ENCODE measurements at regions not wholly inside any gene's neighbourhood (a gene's known extent, or its start where the extent isn't known, plus 50 kb on each side); places are given as distances from the start of the nearest gene placed in this dataset.
"Not testable (repeated sequence)": the region's sequence is repeated elsewhere in the genome, so short reads cannot be mapped to it uniquely, and the experiment has no call there.

DNA sequence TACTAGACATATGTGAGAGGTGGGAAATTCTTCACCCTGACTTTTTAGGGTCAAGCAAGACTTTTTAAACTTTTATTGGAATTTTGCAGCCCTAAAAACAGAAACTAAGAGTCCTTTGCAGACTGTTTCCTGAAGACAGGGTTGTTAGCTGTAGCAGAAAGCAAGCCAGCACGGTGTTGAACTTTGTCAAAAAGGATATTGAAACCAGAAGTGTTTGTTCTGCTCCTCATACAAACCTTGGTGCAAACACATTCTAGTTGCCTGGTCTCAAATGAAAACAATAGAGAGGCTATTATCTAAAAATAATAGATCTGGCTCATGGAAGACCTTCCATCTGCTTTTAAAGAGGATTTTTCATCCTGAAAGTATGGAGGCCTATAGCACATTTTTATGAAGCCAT, 65.8 kb upstream of the IGFBP5 start:
- Histone ChIP-seq H3K36me3 (ENCODE audit: control insufficient read depth in 1 of 2, insufficient read depth in 2 of 2, low read length in 2 of 2) (no peaks in the 10 kb centered on the region), H3K9me3 (ENCODE audit: control insufficient read depth in 1 of 2, low read length in 2 of 2) (no peaks in the 10 kb centered on the region), H3K4me3 (ENCODE audit: low read depth in 1 of 2, low read length in 2 of 2) (no peak overlapping the region), H3K9ac (ENCODE audit: low read depth in 1 of 2, low read length in 2 of 2) (no peak overlapping the region), H3K27ac (ENCODE audit: low read depth, low read length) (no peak overlapping the region), H3K4me1 (ENCODE audit: control insufficient read depth in 1 of 2, insufficient read depth in 2 of 2, low read length in 2 of 2) (no peaks in the 10 kb centered on the region), H3K27me3 (ENCODE audit: control insufficient read depth in 1 of 2, insufficient read depth in 2 of 2, low read length in 2 of 2) (no peaks in the 10 kb centered on the region)

DNA sequence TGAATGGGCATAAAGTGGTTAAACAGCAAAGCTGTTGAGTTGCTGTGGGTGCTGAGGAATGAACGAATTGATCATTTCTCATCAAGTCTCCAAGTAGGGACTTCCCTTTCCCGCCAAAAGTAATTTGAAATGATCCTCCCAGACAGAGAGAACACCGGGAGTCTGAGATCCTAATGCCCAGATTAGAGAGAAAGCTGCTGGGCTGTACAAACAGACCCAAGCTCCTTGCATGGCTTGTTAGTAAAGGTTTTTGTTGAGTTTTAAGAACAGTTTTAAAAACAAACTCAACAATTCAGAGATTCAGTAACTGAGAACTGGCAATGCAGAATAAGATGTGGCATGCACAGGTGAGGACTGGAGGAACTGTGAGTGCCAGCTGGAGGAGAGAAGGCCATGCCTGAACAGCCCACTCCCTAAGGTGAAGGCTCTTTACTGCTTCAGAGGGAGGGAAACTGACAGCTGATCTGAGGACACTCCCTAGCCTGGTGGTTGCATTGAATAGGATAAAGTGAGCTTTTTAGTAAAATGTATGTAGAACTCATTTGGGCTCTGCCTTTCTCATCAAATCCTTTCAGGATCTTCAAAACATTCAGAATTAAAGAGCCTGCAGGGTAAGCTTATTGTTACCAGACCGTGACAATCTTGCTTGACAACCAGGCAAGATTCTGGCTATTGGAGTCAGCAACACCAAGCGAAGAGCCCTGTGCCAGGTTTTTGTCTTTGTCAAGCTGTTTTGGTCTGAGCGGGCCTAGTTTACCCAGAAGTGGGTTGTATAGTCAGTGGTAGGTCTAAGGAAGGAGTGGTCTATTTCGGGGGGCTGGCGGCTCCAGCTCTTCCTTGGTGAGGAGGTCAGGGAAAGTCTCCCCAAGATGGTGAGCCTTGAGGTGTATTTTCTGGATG, 63.2 kb upstream of the IGFBP5 start:
- Histone ChIP-seq H3K36me3 (ENCODE audit: control insufficient read depth in 1 of 2, insufficient read depth in 2 of 2, low read length in 2 of 2) (no peaks in the 10 kb centered on the region), H3K4me3 (ENCODE audit: low read depth in 1 of 2, low read length in 2 of 2) (no peak overlapping the region), H3K9ac (ENCODE audit: low read depth in 1 of 2, low read length in 2 of 2) (no peak overlapping the region), H3K4me1 (ENCODE audit: control insufficient read depth in 1 of 2, insufficient read depth in 2 of 2, low read length in 2 of 2) (no peaks in the 10 kb centered on the region), H3K9me3 (ENCODE audit: control insufficient read depth in 1 of 2, low read length in 2 of 2) (no peaks in the 10 kb centered on the region), H3K27ac (ENCODE audit: low read depth, low read length) (no peak overlapping the region), H3K27me3 (ENCODE audit: control insufficient read depth in 1 of 2, insufficient read depth in 2 of 2, low read length in 2 of 2) (no peaks in the 10 kb centered on the region)

DNA sequence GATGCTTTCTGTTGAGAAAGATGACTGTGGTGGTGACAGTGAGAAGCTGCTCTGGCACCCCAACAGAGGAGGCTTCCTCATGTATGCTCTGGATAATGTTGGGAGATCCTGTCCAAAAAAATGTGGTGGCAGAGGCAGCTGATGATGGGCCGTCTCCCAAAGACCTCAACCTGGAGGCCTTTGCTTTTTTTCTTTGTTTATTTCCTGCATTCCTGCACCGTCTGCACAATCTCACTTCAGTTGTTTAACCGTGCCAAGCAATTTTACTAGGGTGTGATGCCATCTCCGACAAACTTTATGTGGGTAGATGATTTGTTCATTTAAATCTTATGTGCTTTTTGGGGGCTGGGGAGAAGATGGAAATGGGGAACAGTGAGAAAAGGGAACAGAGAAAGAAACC, 62.2 kb upstream of the IGFBP5 start:
- no peaks in the 10 kb centered on the region for H3K9me3 ChIP-seq (ENCODE audit: control insufficient read depth in 1 of 2, low read length in 2 of 2)
- no peaks in the 10 kb centered on the region for H3K4me1 ChIP-seq (ENCODE audit: control insufficient read depth in 1 of 2, insufficient read depth in 2 of 2, low read length in 2 of 2)
- no peak overlapping the region for H3K9ac ChIP-seq (ENCODE audit: low read depth in 1 of 2, low read length in 2 of 2)
- no peak overlapping the region for H3K27ac ChIP-seq (ENCODE audit: low read depth, low read length)
- no peaks in the 10 kb centered on the region for H3K27me3 ChIP-seq (ENCODE audit: control insufficient read depth in 1 of 2, insufficient read depth in 2 of 2, low read length in 2 of 2)
- H3K4me3 ChIP-seq (ENCODE audit: low read depth in 1 of 2, low read length in 2 of 2) = no peak overlapping the region
- no peaks in the 10 kb centered on the region for H3K36me3 ChIP-seq (ENCODE audit: control insufficient read depth in 1 of 2, insufficient read depth in 2 of 2, low read length in 2 of 2)

DNA sequence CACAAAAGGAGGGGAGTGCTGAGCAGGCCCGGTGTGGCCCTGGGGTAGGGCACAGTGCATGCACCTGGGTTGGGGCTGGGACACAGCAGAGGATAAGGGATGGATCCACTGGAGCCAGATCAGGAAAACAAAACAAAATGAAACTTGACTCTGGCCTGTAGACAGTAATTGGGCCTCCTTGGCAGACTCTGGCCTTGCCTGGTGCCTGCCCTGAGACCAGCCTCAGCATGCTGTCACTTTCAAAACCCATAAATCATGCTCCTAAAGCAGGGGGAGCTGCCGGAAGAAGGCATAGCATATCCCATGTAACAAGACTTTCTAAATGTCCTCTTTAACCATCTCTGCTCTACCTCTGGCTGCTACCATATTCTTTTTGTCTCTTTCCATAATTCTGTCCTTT, 61.1 kb upstream of the IGFBP5 start:
- Histone ChIP-seq H3K27ac (ENCODE audit: low read depth, low read length) (no peak overlapping the region), H3K9ac (ENCODE audit: low read depth in 1 of 2, low read length in 2 of 2) (no peak overlapping the region), H3K4me3 (ENCODE audit: low read depth in 1 of 2, low read length in 2 of 2) (no peak overlapping the region), H3K36me3 (ENCODE audit: control insufficient read depth in 1 of 2, insufficient read depth in 2 of 2, low read length in 2 of 2) (no peaks in the 10 kb centered on the region), H3K27me3 (ENCODE audit: control insufficient read depth in 1 of 2, insufficient read depth in 2 of 2, low read length in 2 of 2) (no peaks in the 10 kb centered on the region), H3K9me3 (ENCODE audit: control insufficient read depth in 1 of 2, low read length in 2 of 2) (no peaks in the 10 kb centered on the region), H3K4me1 (ENCODE audit: control insufficient read depth in 1 of 2, insufficient read depth in 2 of 2, low read length in 2 of 2) (no peaks in the 10 kb centered on the region)

DNA sequence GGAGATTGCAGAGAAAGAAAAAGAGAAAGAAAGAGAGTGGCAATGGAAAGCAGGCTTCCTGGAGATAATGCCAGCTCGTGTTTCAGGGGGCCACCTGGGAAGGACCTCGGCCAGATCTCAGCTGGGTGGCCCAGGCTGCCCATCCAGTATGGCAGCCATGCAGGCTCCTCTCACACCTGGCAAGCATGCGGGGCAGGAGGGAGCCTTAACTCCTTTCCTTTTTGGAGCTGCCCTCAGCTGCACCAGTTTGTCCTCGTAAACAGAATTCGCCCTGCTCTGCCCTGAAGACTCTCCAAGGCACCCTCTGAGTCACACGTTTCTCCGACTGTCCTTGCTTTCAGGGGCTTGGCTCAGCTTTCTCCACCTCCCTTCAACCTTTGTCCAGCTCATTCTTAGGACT, 59.5 kb upstream of the IGFBP5 start:
- H3K27me3 ChIP-seq (ENCODE audit: control insufficient read depth in 1 of 2, insufficient read depth in 2 of 2, low read length in 2 of 2) = no peaks in the 10 kb centered on the region
- no peak overlapping the region for H3K9ac ChIP-seq (ENCODE audit: low read depth in 1 of 2, low read length in 2 of 2)
- no peak overlapping the region for H3K27ac ChIP-seq (ENCODE audit: low read depth, low read length)

DNA sequence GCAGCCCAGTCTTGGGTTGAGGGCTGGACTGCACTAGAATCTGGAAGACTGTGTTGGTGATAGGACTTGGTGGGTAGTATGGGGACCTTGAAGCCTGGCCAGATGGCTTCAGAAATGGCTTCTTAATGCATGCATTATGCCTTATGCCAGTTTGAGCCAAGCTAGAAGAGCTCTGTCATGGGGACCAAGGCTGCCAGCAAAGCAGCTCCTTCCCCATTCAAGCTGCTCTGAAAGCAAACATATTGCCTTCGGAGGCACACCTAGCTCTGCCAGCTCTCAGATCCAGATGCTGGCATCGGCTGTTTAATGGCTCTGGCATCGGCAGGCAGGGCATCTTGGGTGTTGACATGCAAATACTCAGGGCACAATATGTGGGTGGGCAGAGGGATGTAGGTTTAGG, 59.0 kb upstream of the IGFBP5 start:
- Histone ChIP-seq H3K9me3 (ENCODE audit: control insufficient read depth in 1 of 2, low read length in 2 of 2) (no peaks in the 10 kb centered on the region), H3K9ac (ENCODE audit: low read depth in 1 of 2, low read length in 2 of 2) (no peak overlapping the region), H3K27ac (ENCODE audit: low read depth, low read length) (no peak overlapping the region), H3K4me1 (ENCODE audit: control insufficient read depth in 1 of 2, insufficient read depth in 2 of 2, low read length in 2 of 2) (no peaks in the 10 kb centered on the region), H3K4me3 (ENCODE audit: low read depth in 1 of 2, low read length in 2 of 2) (no peak overlapping the region), H3K27me3 (ENCODE audit: control insufficient read depth in 1 of 2, insufficient read depth in 2 of 2, low read length in 2 of 2) (no peaks in the 10 kb centered on the region), H3K36me3 (ENCODE audit: control insufficient read depth in 1 of 2, insufficient read depth in 2 of 2, low read length in 2 of 2) (no peaks in the 10 kb centered on the region)

More for the DNA sequence above, 59.5 kb upstream of the IGFBP5 start:
- Histone ChIP-seq H3K4me1 (ENCODE audit: control insufficient read depth in 1 of 2, insufficient read depth in 2 of 2, low read length in 2 of 2) (no peaks in the 10 kb centered on the region), H3K36me3 (ENCODE audit: control insufficient read depth in 1 of 2, insufficient read depth in 2 of 2, low read length in 2 of 2) (no peaks in the 10 kb centered on the region), H3K9me3 (ENCODE audit: control insufficient read depth in 1 of 2, low read length in 2 of 2) (no peaks in the 10 kb centered on the region), H3K4me3 (ENCODE audit: low read depth in 1 of 2, low read length in 2 of 2) (no peak overlapping the region)

DNA sequence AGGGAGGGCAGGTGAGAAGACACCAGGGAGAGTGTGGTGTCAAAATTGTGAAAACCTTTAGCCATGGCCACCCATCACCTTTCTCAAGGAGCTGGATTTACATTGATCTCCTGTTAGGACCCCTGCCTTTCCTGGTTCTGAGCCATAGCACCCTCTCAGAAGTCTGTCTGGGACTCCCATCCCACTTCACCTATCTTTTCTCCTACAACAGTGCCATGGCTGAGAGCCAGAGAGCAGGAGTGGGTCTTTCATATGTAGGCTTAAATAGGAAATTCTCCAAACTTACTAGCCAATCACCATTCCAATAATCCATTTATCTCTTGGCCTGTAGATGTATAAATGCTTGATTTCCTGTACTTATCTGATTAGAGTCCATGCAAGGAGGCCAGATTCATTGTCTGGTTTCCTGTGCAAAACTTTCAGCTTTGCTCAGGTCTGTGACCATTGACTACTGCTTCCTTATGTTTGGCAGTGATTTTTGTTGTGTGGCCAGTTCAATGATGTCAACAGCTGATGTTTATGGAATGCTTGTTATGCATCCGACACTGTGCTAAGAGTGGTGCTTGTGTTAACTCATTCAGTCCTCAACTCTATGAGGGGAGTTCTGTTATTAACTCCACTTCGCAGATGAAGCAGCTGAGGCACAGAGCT, 57.6 kb upstream of the IGFBP5 start:
- no peaks in the 10 kb centered on the region for H3K9me3 ChIP-seq (ENCODE audit: control insufficient read depth in 1 of 2, low read length in 2 of 2)
- H3K36me3 ChIP-seq (ENCODE audit: control insufficient read depth in 1 of 2, insufficient read depth in 2 of 2, low read length in 2 of 2) = no peaks in the 10 kb centered on the region
- H3K4me3 ChIP-seq (ENCODE audit: low read depth in 1 of 2, low read length in 2 of 2) = no peak overlapping the region
- no peaks in the 10 kb centered on the region for H3K4me1 ChIP-seq (ENCODE audit: control insufficient read depth in 1 of 2, insufficient read depth in 2 of 2, low read length in 2 of 2)
- no peaks in the 10 kb centered on the region for H3K27me3 ChIP-seq (ENCODE audit: control insufficient read depth in 1 of 2, insufficient read depth in 2 of 2, low read length in 2 of 2)
- H3K27ac ChIP-seq (ENCODE audit: low read depth, low read length) = no peak overlapping the region
- H3K9ac ChIP-seq (ENCODE audit: low read depth in 1 of 2, low read length in 2 of 2) = no peak overlapping the region

DNA sequence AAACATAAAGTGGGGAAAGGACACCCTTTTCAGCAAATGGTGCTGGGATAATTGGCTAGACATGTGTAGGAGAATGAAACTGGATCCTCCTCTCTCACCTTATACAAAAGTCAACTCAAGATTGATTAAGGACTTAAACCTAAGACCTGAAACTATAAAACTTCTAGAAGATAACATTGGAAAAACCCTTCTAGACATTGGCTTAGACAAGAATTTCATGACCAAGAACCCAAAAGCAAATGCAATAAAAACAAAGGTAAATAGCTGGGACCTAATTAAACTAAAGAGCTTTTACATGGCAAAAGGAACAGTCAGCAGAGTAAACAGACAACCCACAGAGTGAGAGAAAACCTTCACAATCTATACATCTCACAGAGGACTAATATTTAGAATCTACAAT, 55.4 kb upstream of the IGFBP5 start:
- H3K27me3 ChIP-seq (ENCODE audit: control insufficient read depth in 1 of 2, insufficient read depth in 2 of 2, low read length in 2 of 2); H3K4me3 ChIP-seq (ENCODE audit: low read depth in 1 of 2, low read length in 2 of 2); H3K4me1 ChIP-seq (ENCODE audit: control insufficient read depth in 1 of 2, insufficient read depth in 2 of 2, low read length in 2 of 2); H3K27ac ChIP-seq (ENCODE audit: low read depth, low read length); H3K9me3 ChIP-seq (ENCODE audit: control insufficient read depth in 1 of 2, low read length in 2 of 2); H3K9ac ChIP-seq (ENCODE audit: low read depth in 1 of 2, low read length in 2 of 2); H3K36me3 ChIP-seq (ENCODE audit: control insufficient read depth in 1 of 2, insufficient read depth in 2 of 2, low read length in 2 of 2): not testable (repeated sequence)

DNA sequence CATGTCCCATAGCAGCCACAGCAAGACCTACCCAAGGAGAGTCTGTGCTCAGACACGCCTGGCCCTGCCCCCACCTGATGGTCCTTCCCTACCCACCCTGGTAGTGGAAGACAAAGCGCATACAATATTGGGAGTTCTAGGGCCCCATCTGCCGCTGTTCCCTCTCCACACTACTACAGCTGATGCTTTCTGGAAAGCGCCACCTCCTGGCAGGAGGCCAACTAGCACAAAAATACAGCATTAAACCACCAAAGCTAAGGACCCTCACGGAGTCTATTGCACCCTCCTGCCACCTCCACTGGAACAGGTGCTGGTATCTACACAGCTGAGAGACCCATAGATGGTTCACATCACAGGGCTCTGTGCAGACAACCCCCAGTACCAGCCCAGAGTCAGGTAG, 50.9 kb upstream of the IGFBP5 start:
- not testable (repeated sequence) for H3K9me3 ChIP-seq (ENCODE audit: control insufficient read depth in 1 of 2, low read length in 2 of 2); H3K27ac ChIP-seq (ENCODE audit: low read depth, low read length); H3K4me3 ChIP-seq (ENCODE audit: low read depth in 1 of 2, low read length in 2 of 2); H3K4me1 ChIP-seq (ENCODE audit: control insufficient read depth in 1 of 2, insufficient read depth in 2 of 2, low read length in 2 of 2); H3K27me3 ChIP-seq (ENCODE audit: control insufficient read depth in 1 of 2, insufficient read depth in 2 of 2, low read length in 2 of 2); H3K9ac ChIP-seq (ENCODE audit: low read depth in 1 of 2, low read length in 2 of 2); H3K36me3 ChIP-seq (ENCODE audit: control insufficient read depth in 1 of 2, insufficient read depth in 2 of 2, low read length in 2 of 2)

DNA sequence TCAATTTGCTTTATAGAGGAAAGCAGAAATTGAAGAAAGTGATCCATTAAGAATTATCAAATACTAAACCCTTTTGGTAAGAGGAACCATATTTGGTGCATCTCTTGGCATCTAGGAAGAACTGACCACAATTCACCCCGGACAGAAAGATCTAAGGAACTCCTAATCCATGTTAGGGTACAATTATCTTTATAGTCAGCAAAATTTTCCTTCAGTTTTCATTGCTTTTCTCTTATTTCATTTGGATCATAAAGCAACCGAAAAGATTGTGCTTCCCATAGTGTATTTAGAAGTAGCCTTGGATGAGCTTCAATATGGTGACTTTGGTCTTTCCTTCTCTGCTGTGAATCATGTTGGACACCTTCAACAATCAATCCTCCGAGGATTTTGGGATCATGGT, 50.1 kb upstream of the IGFBP5 start:
- Histone ChIP-seq H3K4me1 (ENCODE audit: control insufficient read depth in 1 of 2, insufficient read depth in 2 of 2, low read length in 2 of 2) (peaks cover 0 to 4% of the 10 kb centered on the region in 2 donors), H3K27me3 (ENCODE audit: control insufficient read depth in 1 of 2, insufficient read depth in 2 of 2, low read length in 2 of 2) (no peaks in the 10 kb centered on the region), H3K9me3 (ENCODE audit: control insufficient read depth in 1 of 2, low read length in 2 of 2) (no peaks in the 10 kb centered on the region), H3K4me3 (ENCODE audit: low read depth in 1 of 2, low read length in 2 of 2) (no peak overlapping the region), H3K9ac (ENCODE audit: low read depth in 1 of 2, low read length in 2 of 2) (no peak overlapping the region), H3K36me3 (ENCODE audit: control insufficient read depth in 1 of 2, insufficient read depth in 2 of 2, low read length in 2 of 2) (no peaks in the 10 kb centered on the region), H3K27ac (ENCODE audit: low read depth, low read length) (no peak overlapping the region)
